Hepatocyte (in vitro differentiated cells): ENCODE measurements at regions not wholly inside any gene's neighbourhood (a gene's known extent, or its start where the extent isn't known, plus 50 kb on each side); places are given as distances from the start of the nearest gene placed in this dataset.

Source experiments
- CTCF ChIP-seq: fragments of 200-600 bp; sonication (generic); IDR thresholded peaks from 2 replicates; pipeline ENCODE4 v1.5.1; 2016; ENCODE audit warnings: antibody characterized with exemption, mild to moderate bottlenecking; ENCODE audit not compliant: poor library complexity
- EZH2 ChIP-seq: fragments of 200-600 bp; sonication (generic); IDR thresholded peaks from 2 replicates; pipeline ENCODE4 v1.6.1; 2016; ENCODE audit warnings: antibody characterized with exemption, mild to moderate bottlenecking, borderline replicate concordance

GRCh38 chr7:16210171-16210570, 211.2 kb downstream of the CRPPA start:
- TF ChIP-seq CTCF (no peak), EZH2 (no peak)
